ENCODE measurements at regions not wholly inside any gene's neighbourhood (a gene's known extent, or its start where the extent isn't known, plus 50 kb on each side); places are given as distances from the start of the nearest gene placed in this dataset.

DNA sequence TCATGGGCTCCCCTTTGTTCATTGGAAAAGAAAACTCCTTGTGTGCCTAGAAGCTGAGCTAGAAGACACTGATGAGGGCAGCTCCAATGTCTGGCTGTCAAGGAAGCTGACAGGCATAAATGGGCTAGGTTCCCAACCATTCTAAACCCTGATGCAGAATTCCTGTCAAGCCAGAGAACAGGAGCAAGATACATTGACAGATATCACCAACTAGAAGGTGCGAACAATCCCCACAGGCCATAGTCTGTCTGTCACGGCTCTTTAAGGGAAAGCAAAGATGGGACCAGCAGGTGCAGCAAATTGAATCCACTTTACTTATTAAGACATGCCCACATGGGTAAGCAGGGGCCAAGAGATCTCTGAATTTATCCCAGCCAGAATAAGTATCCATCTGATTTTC lies 617.9 kb upstream of the POT1 start:
- FAIRE-seq: no peak

GRCh38 chr7:125530553-125530952 lies 600.9 kb upstream of the POT1 start:
- no peak for FAIRE-seq

DNA sequence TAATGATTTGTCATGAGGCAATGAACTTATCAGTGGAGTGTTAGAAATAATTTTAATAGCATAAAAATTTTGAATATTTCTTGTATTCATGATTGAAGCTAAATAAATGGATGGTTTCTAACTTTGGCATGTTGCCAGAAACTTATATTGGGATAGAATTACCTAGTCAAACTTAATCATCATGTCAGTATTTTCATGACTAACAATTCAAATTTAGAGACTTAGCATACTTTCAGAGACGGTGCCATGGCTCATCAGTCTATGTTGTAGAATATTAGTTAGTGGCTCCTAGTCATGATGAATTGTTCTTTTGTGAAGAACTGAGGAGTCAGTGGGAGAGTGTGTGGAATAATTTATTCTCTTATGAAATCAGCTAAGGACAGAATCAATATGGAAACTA lies 599.6 kb upstream of the POT1 start:
- no peak for FAIRE-seq

DNA sequence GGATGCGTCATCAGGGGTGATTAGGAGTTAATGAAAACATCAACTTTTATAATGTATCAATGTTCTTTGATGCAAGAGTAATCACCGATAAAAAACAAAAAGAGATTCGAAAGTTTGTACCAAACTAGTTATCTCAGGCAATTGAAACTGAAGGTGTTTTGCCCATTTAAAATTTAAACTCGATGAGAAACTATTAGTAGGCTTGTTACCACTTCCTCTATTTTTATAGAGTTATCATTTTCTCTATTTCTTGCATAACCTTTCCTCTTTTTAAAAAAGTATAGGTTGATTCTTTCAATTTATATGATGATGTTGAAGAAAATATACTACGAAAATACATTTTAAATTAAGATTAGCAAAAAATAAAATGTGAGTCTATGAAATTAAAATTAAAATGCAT lies 597.3 kb upstream of the POT1 start:
- FAIRE-seq: no peak

- FAIRE-seq: no peak
Observed at GRCh38 chr7:125526092-125526491, 596.5 kb upstream of the POT1 start.

GRCh38 chr7:125516194-125516593 lies 586.6 kb upstream of the POT1 start:
- no peak for FAIRE-seq

DNA sequence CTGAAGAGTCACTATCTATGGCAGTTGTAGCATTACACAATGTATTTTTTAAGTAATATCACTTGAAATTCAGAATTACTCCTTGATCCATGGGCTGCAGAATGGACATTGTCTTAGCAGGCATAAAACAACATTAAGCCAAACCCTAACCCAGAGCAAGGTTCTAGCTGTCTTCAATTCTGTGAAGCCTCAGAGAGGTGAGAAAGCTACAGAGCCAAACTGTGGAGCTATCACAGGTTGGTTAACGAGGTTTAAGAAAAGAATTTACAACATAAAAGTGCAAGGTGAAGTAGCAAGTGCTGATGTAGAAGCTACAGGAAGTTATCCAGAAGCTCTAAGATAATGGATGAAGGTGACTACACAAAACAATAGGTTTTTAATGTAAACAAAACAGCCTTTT lies 582.7 kb upstream of the POT1 start:
- FAIRE-seq: no peak

GRCh38 chr7:125511310-125511709 lies 581.7 kb upstream of the POT1 start:
- FAIRE-seq: no peak

DNA sequence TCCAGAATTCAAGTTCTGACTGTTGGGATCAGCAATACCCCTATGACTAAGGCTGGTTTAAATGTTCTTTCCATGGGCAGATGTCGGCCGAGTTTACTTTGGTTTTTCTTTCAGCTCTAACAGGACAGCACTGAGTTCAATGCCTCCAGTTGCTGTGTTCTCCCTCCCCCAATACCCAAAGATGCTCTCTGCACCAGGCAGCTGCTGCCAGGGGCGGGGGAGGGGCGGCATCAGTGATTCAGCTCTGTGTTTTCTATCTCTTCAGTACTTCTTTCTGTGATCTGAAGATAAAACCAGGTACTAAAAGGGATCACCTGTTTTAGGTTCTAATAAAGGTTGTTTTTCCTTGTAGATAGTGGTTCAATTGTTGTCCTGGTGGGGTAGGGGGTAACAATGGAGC lies 576.7 kb upstream of the POT1 start:
- FAIRE-seq: no peak

GRCh38 chr7:125504848-125505247 lies 575.2 kb upstream of the POT1 start:
- no peak for FAIRE-seq

DNA sequence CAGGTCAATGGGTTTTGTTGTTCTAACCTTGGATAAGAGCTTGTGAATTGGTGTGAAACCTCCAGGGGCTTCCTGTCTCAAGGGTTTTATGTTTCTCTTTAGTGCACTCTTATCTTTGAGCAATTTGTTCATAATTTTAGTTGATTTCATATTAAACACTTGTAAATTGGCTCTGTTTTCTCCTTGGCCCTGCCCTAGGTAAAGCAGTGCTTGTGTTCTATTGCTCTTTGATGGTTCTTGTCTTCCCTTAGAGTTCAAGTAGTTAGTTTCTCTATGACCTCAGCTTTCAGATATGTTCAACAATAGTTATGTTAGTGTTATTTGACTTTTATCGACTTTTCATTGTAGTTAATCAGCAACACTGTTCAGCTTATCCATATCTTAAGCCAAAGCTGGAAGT lies 566.4 kb upstream of the POT1 start:
- FAIRE-seq: no peak

DNA sequence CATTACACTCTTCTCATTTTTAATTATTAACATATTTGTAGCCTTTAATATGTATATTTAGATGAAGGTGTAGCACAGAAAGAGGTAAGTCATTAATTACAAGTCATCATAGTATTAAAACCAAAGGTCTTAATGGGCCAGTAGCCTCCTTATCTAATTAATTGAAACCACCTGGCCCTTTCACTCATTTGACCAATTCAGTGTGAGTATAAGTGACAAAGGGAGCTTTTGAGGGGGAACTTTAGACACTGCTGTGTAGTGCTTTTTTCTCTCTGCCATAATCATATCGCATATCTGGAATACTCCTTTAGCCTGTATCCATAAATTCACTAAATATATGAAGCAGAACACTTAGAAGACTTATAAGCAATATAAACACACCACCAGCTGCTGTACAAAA lies 562.9 kb upstream of the POT1 start:
- no peak for FAIRE-seq

DNA sequence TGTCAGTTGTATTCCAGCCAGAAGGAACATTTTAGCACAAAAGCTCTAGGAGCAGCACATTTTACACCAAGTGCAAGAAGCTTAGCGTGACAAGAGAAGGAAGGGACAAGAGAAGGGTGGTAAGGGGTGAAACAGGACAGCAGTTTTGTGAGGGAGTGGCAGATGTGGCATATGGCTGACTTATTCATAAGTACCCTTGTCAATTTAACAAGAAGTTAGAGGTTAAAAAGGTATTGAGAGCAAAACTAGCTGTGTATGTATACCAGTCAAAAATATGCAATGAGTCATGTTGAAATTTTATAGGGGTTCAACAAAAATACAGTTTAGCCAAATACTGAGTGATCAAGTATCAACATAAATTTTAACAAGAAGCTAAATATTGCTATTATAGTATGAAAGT lies 561.5 kb upstream of the POT1 start:
- FAIRE-seq: no peak

GRCh38 chr7:125490167-125490566 lies 560.5 kb upstream of the POT1 start:
- FAIRE-seq: no peak

- FAIRE-seq: no peak
Observed at GRCh38 chr7:125485223-125485622, 555.6 kb upstream of the POT1 start.

GRCh38 chr7:125484755-125485154 lies 555.1 kb upstream of the POT1 start:
- FAIRE-seq: no peak

GRCh38 chr7:125481323-125481722 lies 551.7 kb upstream of the POT1 start:
- FAIRE-seq: no peak

DNA sequence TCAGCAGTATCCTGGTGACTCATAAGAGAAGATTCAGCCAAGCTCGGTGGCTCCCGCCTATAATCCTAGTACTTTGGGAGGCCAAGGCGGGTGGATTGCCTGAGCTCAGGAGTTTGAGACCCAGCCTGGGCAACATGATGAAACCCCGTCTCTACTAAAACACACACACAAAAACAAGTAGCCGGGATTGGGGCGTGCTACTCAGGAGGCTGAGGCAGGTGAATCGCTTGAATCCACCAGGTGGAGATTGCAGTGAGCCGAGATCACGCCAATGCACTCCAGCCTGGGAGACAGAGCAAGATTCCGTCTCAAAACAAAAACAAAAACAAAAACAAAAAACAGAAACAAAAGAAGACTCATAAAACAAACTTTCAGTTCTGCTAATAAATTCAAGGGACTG lies 551.1 kb upstream of the POT1 start:
- no peak for FAIRE-seq

- no peak for FAIRE-seq
Observed at GRCh38 chr7:125468855-125469174, 539.2 kb upstream of the POT1 start.

- FAIRE-seq: no peak
Observed at GRCh38 chr7:125467996-125468854, 538.6 kb upstream of the POT1 start.

DNA sequence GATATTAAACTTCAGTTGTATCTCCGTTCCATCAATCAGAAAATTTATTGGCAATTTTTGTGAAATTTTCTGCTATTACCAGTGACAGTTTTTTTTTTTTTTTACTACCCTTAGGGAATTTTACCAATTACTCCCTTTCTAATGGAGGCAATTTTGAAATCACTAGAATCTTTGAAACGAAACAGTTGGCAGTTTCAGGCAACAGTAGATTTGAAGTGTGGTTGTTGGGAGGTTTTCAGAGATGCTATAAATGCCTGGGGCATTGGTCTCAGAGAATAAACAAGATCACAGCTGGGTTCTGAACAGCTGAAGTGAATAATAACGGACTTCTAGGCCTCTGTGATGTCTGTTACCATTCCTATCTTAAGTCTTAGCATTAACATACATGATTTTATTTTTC lies 535.9 kb upstream of the POT1 start:
- no peak for FAIRE-seq

DNA sequence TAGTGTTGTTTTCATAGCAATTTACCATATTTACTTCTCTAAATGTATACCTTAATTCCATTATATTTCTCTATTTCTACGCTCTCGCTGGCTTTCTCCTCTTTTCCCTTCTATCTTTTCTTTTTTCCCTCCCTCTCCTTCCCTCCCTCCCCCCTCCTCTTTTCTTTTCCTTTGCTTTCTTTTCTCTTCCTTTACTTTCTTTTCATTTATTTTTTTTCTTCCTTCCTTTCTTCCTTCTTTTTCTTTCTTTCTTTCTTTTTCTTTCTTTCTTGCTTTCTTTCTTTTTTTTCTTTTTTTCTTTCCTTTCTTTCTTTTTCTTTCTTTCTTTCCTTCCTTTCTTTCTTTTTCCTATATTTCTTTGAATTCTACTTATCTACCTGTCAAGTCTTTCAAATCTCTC lies 533.0 kb upstream of the POT1 start:
- FAIRE-seq: no peak

GRCh38 chr7:125459038-125459437 lies 529.4 kb upstream of the POT1 start:
- FAIRE-seq: no peak

GRCh38 chr7:125450749-125451148 lies 521.1 kb upstream of the POT1 start:
- FAIRE-seq: no peak

DNA sequence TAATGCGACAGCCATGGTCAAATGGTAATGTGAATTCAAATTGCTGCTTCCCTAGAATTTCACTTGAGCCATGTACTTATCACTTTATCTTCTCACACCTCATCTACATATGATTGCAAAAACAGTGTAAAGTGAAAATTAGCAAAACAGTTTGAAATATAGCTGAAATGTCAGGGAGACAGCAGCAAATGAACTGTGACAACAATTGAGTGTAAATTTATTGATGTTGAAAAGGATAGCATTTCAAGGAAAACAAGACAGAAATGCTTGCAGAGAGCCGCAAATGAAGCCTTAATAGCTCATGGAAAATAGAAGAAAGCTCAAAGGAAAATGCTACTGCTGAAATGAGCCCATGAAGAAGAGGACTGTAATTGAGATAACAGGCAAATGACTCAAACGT lies 516.2 kb upstream of the POT1 start:
- FAIRE-seq: no peak

GRCh38 chr7:125444864-125445263 lies 515.2 kb upstream of the POT1 start:
- FAIRE-seq: no peak
